Thoracic aorta (tissue), 2 donors: ENCODE measurements at regions not wholly inside any gene's neighbourhood (a gene's known extent, or its start where the extent isn't known, plus 50 kb on each side); places are given as distances from the start of the nearest gene placed in this dataset.

Source experiments
- ATAC-seq: fragments of 150-250 bp; one replicate; pipeline ENCODE4 v1.8.0; 2017; ENCODE audit warnings: low read depth; ENCODE audit not compliant: insufficient number of reproducible peaks, low FRiP score
- DNase-seq: peaks from one replicate; pipeline ENCODE4 v3.0.0-alpha.2; 2020; ENCODE audit warnings: low spot score
- H3K27ac ChIP-seq, 2 donors: fragments of 200-600 bp; sonication (generic); 1 replicate in 1 of 2; 2 replicates in 1 of 2; pipeline ENCODE4 v1.5.1; 2016; ENCODE audit warnings: mild to moderate bottlenecking in 2 of 2, moderate library complexity in 2 of 2
- H3K27me3 ChIP-seq: fragments of 200-600 bp; sonication (generic); replicated peaks from 2 replicates; pipeline ENCODE4 v1.6.0; 2016; ENCODE audit warnings: mild to moderate bottlenecking; ENCODE audit not compliant: insufficient read depth
- H3K36me3 ChIP-seq: fragments of 200-600 bp; sonication (generic); one replicate; pipeline ENCODE4 v1.5.1; 2016
- H3K4me1 ChIP-seq, 2 donors: fragments of 200-600 bp; sonication (generic); 1 replicate in 1 of 2; 2 replicates in 1 of 2; pipeline versions ENCODE4 v1.5.1 to v1.6.0; 2016; ENCODE audit warnings: low read depth in 2 of 2, mild to moderate bottlenecking in 1 of 2; ENCODE audit not compliant: control insufficient read depth in 1 of 2
- H3K4me3 ChIP-seq: fragments of 200-600 bp; sonication (generic); 2 replicates; pipeline ENCODE4 v1.5.1; 2016; ENCODE audit warnings: mild to moderate bottlenecking
- H3K9me3 ChIP-seq: fragments of 200-600 bp; sonication (generic); 2 replicates; pipeline ENCODE4 v1.5.1; 2016
- CTCF ChIP-seq: fragments of 200-600 bp; sonication (generic); IDR thresholded peaks from one replicate; pipeline ENCODE4 v1.5.1; 2019; ENCODE audit warnings: antibody characterized with exemption

GRCh38 chr9:73349476-73349875 lies 197.8 kb downstream of the ANXA1 start:
- TF ChIP-seq CTCF, result no peak
- no peaks in the 10 kb centered on the region for H3K9me3 ChIP-seq

GRCh38 chr9:73357607-73358006 lies 205.9 kb downstream of the ANXA1 start:
- Histone ChIP-seq H3K9me3 (no peaks in the 10 kb centered on the region), H3K27ac (no peak overlapping the region), H3K4me1 (no peaks in the 10 kb centered on the region), H3K4me3 (no peak overlapping the region), H3K36me3 (no peaks in the 10 kb centered on the region), H3K27me3 (no peaks in the 10 kb centered on the region)
- no peak for TF ChIP-seq CTCF
- ATAC-seq (no peak), DNase-seq (no peak)

More at GRCh38 chr9:73349476-73349875, 197.8 kb downstream of the ANXA1 start:
- no peak for DNase-seq
- H3K27me3 ChIP-seq, result no peaks in the 10 kb centered on the region
- no peak overlapping the region for H3K27ac ChIP-seq
- no peaks in the 10 kb centered on the region for H3K4me1 ChIP-seq
- ATAC-seq, result no peak
- H3K36me3 ChIP-seq, result no peaks in the 10 kb centered on the region
- no peak overlapping the region for H3K4me3 ChIP-seq

GRCh38 chr9:73370053-73370452 lies 218.4 kb downstream of the ANXA1 start:
- DNase-seq, result no peak
- Histone ChIP-seq H3K36me3 (no peaks in the 10 kb centered on the region), H3K9me3 (no peaks in the 10 kb centered on the region), H3K4me3 (no peak overlapping the region), H3K27ac (no peak overlapping the region), H3K4me1 (no peaks in the 10 kb centered on the region), H3K27me3 (no peaks in the 10 kb centered on the region)
- no peak for TF ChIP-seq CTCF
- no peak for ATAC-seq

GRCh38 chr9:73371801-73372200 lies 220.1 kb downstream of the ANXA1 start:
- DNase-seq (no peak), ATAC-seq (no peak)
- Histone ChIP-seq H3K27me3 (no peaks in the 10 kb centered on the region), H3K4me1 (no peaks in the 10 kb centered on the region), H3K9me3 (no peaks in the 10 kb centered on the region), H3K27ac (no peak overlapping the region), H3K36me3 (no peaks in the 10 kb centered on the region), H3K4me3 (no peak overlapping the region)
- no peak for TF ChIP-seq CTCF

- Histone ChIP-seq H3K27ac (no peak overlapping the region), H3K36me3 (no peaks in the 10 kb centered on the region), H3K9me3 (no peaks in the 10 kb centered on the region), H3K4me1 (no peaks in the 10 kb centered on the region), H3K27me3 (no peaks in the 10 kb centered on the region), H3K4me3 (no peak overlapping the region)
- no peak for ATAC-seq
- no peak for TF ChIP-seq CTCF
- no peak for DNase-seq
Measured at GRCh38 chr9:73380411-73380810, 228.7 kb downstream of the ANXA1 start.
